ENCODE measurements at regions not wholly inside any gene's neighbourhood (a gene's known extent, or its start where the extent isn't known, plus 50 kb on each side); places are given as distances from the start of the nearest gene placed in this dataset.

DNA sequence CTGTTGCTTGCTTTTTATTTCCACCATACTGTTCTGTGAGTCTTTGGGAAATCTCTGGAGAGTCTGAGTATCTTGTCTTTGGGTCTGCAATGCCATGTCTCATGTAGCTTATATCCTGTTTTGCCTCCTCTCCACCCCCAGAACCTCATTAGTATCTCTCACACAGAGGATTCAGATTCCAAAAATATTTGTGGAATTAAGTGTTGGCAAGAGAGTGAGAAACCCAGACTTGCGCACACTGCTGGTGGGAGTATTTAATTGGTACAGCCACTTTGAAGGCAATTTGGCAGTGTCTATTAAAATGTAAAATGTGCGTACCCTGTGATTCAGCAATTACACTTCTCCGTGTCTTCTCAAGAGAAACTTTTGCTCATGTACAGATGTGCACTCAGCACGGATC, 68.6 kb downstream of the ZNF621 start:
- no peak for DNase-seq (ENCODE audit: low spot score)

DNA sequence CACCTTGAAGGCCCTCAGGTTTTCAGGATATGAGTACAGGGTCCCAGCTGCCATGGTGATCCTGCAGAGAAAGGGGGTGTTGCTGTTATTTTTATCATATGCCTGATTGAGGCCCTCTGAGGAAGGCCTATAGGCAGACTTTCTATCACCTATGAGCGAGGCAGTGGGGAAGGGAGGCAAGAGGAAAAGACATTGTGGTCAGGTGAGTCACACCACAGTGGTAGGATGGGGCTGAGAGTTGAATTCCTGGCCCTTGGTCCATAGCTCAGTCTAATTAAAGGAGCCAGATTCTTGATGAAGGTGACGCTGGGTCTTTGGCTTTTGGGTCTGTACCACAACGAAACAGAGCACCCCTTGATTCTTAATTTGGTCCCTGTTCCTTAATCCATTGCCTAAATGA, 72.7 kb downstream of the ZNF621 start:
- DNase-seq (ENCODE audit: low spot score), result no peak

DNA sequence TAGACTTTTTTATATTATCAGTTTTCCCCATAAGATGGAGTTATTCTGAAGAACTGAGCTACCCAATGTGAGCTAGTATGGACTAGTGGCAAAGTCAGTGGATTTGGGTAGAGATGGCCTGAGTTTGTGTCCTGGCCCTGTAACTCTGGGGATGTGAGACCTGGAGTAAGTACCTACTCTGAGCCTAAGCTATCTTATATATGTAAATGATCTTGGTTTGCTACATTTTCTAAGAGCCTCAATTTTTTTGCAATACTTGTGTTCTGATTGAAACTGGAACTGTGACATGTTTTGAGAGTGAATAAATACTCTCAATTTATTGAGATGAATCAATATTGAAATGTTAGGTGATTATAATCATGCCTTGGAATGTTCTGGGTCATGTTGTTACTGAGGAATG, 73.6 kb downstream of the ZNF621 start:
- DNase-seq (ENCODE audit: low spot score), result no peak

DNA sequence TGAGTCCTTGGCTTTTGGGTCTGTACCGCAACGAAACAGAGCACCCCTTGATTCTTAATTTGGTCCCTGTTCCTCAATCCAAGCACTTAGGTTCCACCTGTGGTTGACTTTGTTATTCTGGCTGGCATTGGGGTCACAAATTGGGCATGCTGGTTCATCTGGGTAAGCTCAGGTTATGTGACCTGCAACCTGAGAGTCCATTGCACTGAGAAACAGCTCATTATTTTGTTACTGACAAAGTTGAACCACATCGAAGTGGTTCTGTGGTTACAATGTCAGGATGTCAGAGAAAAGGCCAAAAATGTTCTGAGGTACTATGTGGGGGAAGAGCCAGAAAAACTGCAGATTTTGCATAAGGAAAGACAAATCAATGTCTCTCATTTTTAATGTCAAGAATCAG, 74.2 kb downstream of the ZNF621 start:
- DNase-seq (ENCODE audit: low spot score), result no peak

DNA sequence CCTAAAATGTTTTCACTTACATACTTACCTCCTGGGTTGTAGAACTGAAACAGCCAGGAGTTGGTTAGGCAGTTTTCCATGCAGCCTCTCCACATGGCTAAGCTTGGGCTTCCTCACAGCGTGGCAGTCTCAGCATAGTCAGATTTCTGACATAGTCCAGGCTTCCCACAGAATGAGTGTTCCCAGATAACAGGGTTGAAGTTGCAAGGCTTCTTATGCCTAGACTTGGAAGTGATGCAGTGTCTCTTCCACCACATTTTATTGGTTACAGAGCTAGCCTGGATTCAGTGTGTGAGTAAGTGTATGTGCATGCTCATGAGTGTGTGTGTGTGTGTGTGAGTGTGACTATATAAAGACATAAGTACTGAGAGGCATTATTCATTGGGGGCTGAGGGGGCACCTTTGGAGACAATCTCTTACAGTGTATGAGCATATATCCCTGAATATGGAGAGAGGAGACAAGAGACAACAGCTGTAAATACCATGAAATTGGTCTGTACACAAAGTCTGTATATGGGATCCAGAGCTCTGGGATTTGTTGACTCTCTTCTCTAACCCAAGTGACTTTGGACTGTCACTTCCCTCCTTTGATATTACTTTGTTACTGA, 78.1 kb downstream of the ZNF621 start:
- no peak for DNase-seq (ENCODE audit: low spot score)

DNA sequence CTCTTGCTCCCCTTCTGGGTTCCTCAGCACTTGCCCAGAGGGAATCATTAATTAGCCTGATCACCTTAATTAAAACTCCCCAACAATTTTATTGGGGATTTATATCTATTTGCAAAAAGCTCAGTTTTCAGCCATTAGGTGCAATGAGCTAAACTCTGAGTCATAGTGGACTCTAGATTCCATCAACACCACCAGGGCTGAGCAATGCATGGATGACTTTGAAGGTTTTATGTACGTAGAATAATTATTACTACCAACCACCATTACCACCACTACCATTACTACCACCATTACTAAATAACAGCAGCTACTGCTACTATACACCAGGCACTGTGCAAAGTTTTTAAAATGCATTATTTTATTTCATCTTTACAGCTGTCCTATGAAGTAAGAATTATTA, 81.2 kb downstream of the ZNF621 start:
- no peak for DNase-seq (ENCODE audit: low spot score)

DNA sequence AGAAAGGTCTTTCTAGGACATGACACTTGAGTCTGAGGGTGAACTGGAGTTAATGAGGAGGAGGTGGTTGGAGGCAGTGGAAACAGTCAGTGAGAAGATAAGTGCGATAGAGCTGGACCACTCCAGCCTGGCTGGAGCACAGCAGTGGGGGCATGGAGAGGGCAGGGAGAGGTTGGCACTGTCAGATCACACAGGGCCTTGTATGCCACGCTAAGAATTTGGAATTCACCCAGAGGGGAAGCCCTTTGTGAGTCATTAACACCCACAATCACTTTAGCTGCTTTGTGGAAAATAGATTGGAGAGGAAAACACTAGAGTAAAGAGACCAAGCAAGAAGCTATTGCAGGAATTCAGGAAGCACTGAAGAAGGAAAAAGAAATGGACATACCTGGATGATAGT, 83.3 kb downstream of the ZNF621 start:
- no peak for DNase-seq (ENCODE audit: low spot score)

DNA sequence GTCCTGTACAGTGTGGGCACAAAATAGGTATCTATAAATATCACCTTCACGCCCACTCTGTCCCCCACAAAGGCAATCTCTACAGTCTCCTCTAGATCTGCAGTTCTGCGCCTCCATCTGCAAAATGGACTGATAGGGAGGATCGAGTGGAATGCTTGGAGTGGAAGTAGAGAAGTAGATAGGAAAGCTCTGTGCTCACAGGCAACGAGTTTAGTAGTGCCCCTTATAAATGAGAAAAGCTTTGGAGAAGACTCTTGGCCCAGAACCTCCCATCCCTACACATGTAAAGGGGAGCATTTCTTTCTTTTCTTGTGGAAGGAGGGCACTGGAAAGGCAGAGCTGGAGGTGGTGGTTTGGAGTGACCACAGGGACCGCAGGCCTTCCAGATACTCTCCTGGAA, 88.5 kb downstream of the ZNF621 start:
- no peak for DNase-seq (ENCODE audit: low spot score)

DNA sequence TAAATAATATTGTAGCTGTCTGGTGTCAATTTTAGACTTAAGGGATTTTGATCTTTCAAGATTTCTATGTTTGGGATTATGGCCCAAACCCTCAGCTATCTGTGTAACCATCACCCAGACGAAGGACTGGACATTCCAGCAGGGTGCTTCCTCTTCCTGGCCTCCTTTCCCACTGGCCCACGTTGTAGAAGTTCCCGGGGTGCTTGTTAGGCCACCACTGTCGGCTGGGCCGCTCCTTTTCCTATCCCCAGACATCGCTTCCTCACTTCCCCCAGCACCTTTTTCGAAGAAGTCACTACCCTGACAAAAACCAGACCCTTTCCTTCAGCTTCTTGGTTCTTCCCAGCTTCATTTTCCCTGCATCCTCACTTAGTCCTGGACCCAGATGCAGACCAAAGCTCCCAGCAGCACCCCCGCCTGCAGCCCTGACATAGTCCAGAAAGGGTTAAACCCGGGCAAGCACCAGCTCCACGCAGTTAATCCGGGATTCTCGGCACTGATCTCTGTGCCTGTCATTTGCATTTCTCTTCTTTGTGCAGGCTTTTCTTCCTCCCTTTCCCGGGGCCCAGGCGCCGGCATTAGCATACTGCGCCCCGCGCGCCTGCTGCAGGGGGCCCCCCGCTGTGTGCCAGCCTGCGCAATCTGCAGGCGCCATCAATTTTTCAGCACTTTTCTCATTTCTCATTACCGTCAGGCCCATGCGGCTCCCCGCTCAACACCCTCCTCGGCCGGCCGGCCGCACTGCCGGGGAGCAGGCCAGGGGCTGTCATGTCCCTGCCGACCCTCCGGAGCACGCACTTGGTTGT, 90.6 kb downstream of the ZNF621 start:
- no peak for DNase-seq (ENCODE audit: low spot score)

DNA sequence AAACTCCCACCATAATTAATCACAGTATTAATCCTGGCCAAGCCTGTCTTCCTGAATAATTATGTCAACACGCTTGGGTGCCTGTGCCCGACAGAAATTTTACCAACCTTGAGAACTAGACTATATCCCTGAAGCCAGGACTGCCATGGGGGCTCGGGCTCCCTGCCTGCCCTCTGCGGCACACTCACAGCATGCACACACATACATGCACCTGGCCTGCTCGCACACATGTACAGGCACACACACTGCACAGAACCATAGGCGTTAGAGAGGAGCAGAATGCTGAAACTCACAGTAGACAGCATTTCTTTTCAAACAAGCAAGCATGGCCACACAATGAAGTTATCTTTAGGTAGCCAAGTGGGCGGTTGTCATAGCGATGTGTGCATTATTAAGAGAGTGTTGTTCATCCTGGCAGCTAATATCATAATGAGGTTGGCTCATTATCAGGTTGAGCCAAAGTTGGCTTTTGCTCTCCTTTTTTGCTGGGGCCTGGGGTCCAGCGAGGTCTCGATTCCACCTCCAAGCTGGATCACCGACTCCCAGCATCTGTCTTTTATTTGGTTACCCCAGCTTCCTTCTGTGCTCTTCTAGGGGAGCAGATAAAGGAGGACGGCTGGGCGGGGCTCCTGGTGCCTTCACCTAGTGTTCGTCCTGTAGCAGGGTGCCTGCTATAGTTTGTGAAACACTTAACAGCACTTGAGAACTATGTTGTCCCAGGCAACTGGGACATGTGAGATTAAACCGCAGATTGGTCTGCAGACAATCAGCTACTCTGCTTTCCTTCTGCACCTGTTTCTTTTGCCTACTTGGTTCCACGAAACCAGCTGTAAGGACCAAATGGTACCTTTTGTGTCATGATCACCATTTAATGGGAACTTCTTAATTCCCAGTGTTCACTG, 91.4 kb downstream of the ZNF621 start:
- DNase-seq (ENCODE audit: low spot score), result no peak

DNA sequence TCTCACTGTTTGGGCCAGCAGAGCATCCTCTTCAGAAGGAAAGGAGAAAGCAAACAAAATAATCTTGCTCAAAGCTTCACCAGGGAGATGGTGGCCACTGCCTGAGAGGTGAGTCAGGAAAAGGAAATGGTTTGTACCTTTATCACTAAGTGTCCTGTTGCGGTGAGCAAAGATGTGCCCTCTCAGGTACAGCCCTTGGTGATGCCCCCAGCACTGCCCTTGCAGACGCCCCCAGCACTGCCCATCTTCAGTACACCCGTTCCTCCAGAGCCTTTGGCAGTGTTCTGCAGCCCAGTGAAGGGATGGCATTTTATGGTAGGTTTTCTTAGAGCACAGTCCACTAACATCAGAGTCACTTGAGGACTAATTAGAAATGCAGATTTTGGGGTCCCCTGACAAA, 92.3 kb downstream of the ZNF621 start:
- no peak for DNase-seq (ENCODE audit: low spot score)

DNA sequence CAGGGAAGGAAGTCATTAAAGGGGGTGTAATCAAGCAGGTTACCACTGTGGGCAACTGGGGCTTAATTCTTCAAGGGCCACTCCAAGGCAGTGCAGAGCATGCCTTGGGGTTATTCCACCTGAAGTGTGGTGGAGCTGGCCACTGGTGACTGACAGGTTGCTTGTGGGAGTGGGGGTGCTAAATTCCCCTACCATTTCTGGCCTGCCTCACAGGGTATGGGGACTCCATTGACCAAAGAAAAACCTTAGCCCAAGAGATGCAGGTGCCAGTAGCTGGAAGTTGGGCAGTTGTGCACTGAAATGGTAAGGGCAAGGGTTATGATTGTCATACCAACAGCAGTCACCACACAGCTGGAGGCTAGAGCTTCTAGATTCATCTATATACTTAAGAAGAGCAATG, 93.4 kb downstream of the ZNF621 start:
- DNase-seq (ENCODE audit: low spot score), result no peak

DNA sequence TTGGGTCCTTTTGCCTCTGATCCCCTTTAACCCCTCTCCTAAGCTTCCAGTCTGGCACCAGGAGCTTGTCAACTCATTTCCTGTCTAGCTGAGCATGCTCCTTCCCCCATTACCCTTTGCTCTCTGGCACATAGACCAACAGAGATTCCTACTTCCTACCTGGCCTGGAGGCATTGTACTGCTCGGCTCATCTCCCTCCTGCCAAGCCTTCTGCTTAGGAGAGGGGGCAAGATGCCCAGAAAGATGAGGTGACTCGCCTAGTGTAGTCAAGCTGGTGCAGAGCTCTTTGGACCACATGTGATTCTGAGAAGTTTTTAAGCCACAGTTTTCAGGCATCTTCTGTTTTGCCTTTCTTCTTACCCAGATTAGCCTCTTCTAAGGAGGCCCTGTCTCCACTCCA, 95.4 kb downstream of the ZNF621 start:
- no peak for DNase-seq (ENCODE audit: low spot score)

DNA sequence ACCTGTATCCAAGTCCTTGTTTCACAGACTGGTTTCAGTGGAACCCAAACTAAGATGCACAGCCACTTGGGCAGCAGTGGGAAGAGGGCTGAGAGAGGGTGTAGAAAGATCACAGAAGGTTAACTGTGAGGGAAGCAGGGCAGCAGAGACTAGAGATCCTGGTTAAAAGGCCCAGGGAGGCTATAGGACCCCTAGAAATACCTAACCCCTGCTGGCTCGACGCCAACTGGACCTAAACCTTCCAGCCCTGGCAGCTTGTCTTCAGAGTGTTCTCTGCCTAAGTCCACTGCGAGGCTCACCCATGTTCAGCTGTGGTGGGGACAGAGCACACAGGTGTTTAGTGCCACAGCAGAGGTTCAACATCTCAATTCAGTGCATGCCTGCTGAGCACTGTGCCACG, 96.5 kb downstream of the ZNF621 start:
- no peak for DNase-seq (ENCODE audit: low spot score)

DNA sequence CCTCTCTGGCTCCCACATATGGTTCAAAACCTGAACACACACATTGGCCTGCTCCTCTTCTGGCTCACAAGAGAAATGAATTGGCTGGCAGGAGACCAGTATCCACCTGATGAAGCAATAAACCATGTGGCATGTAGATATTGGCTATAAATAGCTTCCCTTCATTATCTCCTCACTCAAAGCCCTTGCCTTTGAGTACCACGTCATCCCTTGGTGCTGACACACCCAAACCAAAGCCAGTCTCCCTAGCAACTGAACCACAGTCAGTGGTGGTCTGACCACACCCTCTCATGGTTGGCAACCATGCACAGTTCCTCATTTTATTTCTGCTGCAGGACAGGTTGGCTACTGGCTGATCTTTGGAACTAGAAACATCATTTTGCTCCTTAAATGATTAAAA, 98.8 kb downstream of the ZNF621 start:
- peak; percentile 5 for DNase-seq (ENCODE audit: low spot score)

DNA sequence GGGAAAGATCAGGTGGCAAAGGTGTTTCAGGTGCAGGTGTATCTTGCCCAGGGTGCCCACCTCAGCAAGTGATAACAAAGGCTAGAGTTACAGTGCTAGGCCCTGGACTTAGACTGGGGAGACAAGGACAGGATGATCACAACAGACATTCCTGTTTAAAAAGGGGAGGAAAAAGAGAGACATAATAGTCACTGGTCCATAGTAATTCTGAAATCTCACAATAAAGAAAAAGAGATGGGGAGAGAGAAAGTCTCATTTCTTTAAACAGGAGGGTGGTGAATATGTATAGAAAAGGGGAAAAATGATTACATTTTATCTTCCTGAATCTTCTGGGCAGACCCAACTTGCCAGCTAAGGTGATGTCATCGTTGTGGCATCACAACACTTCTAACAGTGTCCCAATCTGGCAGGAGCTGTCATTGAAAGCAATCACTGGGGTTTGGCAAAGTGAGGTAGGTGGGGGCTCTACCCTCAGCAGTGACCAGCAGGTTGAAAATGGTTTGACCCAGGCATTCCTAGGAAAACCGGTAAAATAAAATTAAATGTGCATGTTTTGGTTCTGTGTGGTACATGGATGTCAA, 99.5 kb downstream of the ZNF621 start:
- DNase-seq (ENCODE audit: low spot score), result no peak

DNA sequence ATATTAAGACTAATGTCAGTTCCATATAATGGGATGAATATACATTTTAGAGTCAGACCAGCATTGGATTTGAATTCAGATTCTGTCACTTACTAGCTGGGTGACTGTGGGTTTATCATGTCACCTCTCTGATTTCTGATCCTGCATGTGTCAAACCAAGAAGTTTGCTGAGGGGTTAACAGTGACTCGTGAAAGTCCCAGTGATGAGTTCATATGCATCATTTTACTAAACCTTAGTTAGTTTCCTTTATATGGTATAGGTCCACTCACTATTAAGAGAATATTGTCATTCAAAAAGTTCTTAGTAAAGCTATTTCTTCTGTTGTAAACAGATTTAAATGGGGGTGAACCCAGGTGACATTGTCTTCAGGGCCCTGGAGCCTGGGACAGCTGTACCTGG, 102.3 kb downstream of the ZNF621 start:
- DNase-seq (ENCODE audit: low spot score), result no peak

DNA sequence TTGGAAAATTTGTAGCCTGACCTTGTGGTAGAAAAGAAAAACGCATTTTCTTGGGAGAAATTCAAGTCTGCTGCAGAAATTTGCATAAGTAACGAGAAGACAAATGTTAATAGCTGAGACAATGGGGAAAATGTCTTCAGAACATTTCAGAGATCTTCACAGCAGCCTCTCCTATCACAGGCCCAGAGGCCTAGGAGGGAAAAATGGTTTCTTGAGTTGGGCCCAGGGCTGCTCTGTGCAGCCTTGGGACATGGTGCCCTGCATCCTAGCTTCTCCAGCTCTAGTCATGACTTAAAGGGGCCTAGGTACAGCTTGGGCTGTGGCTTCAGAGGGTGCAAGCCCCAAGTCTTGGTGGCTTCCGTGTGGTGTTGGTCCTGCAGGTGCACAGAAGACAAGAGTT, 104.2 kb downstream of the ZNF621 start:
- no peak for DNase-seq (ENCODE audit: low spot score)

DNA sequence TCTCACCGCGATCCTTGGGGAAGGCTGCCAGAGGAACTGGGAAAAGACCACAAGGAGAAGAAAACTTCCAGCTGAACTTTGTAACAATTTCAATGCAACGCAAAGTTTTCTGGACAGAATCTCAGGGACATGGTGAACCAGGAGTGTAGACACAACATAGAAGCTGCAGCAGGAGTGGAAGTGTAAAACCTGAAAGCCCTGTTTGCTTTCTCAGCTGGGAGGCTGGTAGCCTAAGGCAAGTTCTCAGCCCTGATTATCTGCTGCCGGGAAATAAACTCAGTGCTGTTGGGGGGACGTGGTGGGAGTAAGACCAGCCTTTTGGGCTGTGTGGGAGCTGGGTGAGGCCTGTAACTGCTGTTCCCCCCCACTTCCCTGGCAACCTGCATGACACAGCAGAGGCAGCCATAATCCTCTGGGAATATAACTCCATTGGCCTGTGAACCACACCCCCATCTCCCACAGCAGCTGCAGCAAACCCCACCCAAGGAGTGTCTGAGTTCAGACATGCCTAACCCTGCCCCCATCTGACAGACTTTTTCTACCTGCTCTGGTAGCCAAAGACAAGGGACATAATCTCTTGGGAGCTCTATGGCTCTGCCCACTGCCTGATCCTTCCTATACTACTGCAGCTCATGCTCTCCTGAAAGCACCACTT, 106.7 kb downstream of the ZNF621 start:
- DNase-seq (ENCODE audit: low spot score), result no peak

DNA sequence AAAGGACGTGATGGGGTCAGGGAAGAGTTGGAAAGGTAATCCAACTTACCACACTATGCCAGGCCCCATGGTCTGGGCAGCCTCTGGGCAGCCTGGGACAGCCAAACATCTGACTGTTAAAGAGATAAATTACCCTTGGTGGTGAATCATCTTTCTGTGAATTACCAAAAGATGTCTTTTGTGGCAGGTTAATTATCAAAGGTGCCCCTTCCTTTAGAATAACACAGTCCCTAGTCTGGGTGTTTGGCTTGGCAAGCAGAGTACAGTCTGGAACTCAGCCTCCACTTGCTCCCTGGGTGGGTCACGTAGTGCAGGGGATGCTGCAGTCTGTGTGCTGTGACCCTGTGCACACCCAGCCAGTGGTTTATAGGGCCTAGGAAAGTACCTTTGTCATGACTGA, 113.1 kb downstream of the ZNF621 start:
- no peak for DNase-seq (ENCODE audit: low spot score)

DNA sequence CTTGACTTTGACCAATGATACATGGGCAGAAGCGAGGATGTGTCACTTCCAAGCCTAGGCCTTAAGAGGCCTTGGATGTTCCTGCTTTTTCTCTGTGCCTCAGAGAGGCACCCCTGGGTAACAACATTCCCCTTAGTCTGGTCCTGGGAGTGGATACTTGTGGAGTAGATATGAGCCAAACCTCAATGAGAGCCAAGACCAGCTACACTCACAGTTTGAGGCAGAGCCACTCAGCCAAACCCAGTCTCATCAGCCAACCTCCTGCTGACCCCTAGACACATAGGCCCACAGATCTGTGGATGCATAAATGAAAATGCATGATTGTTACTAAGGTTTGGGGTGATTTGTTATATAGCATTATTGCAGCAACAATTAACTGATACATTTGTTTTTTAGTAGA, 114.2 kb downstream of the ZNF621 start:
- no peak for DNase-seq (ENCODE audit: low spot score)

DNA sequence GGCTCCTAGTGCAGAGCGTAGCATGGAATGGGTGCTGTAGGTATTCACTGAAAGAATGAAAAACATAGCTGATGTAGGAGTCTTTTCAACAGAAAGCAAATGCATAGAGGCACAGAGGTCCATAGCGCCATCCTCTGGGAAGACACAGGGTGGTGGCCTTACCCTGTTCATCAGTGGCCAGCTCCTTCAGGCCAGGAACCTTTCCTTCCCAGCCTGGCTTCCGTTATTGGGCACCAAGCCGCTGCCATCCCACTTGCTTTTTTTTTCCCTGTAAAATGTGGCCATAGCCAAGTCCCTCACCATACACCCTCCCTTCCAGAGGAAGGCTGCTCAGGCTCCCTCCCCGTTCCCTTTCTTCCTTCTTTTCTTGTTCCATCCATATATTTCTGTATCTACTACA, 118.1 kb downstream of the ZNF621 start:
- no peak for DNase-seq (ENCODE audit: low spot score)

Data from CD4-positive, alpha-beta T cell treated with Interleukin-6 at 100 ng/mL for 8 hours (primary cell).